ENCODE measurements at regions not wholly inside any gene's neighbourhood (a gene's known extent, or its start where the extent isn't known, plus 50 kb on each side); places are given as distances from the start of the nearest gene placed in this dataset.

DNA sequence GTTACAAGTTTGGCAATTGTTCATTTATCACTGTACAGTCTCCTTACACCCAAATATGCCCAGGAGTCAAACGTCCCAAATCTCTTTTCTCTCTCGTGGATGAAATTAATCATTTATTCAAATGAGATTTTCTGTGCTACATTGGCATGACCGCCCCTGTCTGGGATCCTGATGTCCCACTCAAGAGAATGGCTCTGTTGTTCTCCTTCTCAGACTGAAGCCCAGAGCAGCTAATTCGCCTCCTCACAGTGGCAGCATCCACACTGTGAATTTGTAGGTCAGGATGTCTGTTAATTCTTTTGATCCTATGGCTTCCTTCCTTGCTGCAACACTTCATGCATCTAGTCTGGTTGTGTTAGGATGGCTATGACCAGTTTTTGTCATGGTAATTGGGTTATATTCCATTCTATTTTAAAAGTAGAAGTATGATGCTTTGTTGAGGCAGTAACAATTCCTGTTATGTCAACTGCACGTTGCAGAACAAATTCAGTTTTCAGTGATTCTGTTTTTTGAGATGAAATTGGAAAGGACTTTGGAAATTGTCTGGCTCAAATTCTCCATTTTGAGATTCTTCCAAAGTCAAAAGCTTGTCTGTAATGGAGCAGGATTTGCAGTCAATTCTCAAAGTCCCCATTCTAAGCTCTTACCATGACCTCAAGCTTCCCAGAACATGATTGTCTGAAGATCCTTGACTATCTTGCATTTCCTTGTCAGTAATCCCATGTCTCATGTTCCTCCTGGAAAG, 141.5 kb upstream of the GAS1 start:
- H3K9me3 ChIP-seq = no peaks in the 10 kb centered on the region
- TF ChIP-seq POLR2A (IDR thresholded peaks at IDR 0.05) = no peak
- TF ChIP-seq, protein P1, sequence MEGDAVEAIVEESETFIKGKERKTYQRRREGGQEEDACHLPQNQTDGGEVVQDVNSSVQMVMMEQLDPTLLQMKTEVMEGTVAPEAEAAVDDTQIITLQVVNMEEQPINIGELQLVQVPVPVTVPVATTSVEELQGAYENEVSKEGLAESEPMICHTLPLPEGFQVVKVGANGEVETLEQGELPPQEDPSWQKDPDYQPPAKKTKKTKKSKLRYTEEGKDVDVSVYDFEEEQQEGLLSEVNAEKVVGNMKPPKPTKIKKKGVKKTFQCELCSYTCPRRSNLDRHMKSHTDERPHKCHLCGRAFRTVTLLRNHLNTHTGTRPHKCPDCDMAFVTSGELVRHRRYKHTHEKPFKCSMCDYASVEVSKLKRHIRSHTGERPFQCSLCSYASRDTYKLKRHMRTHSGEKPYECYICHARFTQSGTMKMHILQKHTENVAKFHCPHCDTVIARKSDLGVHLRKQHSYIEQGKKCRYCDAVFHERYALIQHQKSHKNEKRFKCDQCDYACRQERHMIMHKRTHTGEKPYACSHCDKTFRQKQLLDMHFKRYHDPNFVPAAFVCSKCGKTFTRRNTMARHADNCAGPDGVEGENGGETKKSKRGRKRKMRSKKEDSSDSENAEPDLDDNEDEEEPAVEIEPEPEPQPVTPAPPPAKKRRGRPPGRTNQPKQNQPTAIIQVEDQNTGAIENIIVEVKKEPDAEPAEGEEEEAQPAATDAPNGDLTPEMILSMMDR (IDR thresholded peaks at IDR 0.05) = no peak
- no peaks in the 10 kb centered on the region for H3K4me1 ChIP-seq
- H3K27me3 ChIP-seq = no peaks in the 10 kb centered on the region
- intact Hi-C loops (cut with DNase I; ENCODE audit: low total_unique reads) = no loop called here
- no peak for DNase-seq
- 81 to 87% methylated on average over 5 of the region's 5 CpGs for WGBS, 2 donors
- no peaks in the 10 kb centered on the region for H3K36me3 ChIP-seq (ENCODE audit: low read depth, missing control alignments)
- no peak overlapping the region for H3K4me3 ChIP-seq
- no peak overlapping the region for H3K27ac ChIP-seq

DNA sequence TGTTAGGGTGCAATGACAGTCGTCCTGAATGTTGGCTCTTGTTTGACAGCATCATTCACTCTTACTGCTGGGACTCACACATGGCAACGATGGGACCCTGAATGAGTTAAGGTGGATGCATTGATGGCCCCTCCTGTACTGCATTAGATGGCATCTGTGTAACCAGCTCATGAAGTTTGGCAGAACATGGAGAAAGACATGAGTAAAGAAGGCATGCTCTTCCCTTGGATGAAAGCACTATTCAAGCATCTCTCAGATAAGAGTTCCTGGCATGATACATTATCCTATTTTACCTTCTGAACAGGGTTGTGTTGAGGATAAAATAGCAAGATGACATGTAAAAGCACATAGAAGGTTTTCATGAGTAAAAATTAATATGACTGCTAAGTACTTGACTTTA, 142.2 kb upstream of the GAS1 start:
- intact Hi-C loops (cut with DNase I; ENCODE audit: low total_unique reads) = no loop called here
- TF ChIP-seq, protein P1 (IDR thresholded peaks at IDR 0.05) = no peak
- no peak for TF ChIP-seq POLR2A (IDR thresholded peaks at IDR 0.05)
- 27 to 59% methylated on average over 2 of the region's 2 CpGs for WGBS, 2 donors
- H3K36me3 ChIP-seq (ENCODE audit: low read depth, missing control alignments) = no peaks in the 10 kb centered on the region
- H3K4me3 ChIP-seq = no peak overlapping the region
- no peak overlapping the region for H3K27ac ChIP-seq
- no peak for DNase-seq
- H3K4me1 ChIP-seq = no peaks in the 10 kb centered on the region
- H3K9me3 ChIP-seq = no peaks in the 10 kb centered on the region
- H3K27me3 ChIP-seq = no peaks in the 10 kb centered on the region

DNA sequence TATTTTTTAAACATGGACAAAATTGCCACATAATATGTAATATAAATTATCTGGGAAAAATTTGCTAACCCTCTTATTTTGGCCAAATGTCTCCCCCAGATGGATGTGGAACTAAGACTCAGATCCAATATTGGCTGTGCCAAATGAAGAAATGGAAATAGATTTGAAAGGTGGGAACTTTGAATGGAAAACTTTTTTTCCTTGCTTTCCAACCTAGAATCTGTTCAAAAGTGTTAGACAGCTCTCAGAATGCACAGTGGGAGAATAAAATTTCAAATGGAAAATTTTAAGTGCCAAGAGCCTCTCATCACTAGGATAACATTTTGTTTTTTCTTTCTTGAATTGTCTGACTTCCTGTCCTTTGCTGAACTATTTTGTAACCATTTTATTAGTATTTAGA, 142.6 kb upstream of the GAS1 start:
- Histone ChIP-seq H3K4me3 (no peak overlapping the region), H3K9me3 (no peaks in the 10 kb centered on the region), H3K36me3 (ENCODE audit: low read depth, missing control alignments) (no peaks in the 10 kb centered on the region), H3K27me3 (no peaks in the 10 kb centered on the region), H3K27ac (no peak overlapping the region), H3K4me1 (no peaks in the 10 kb centered on the region)
- no peak for DNase-seq
- no peak for TF ChIP-seq POLR2A (IDR thresholded peaks at IDR 0.05)
- TF ChIP-seq, protein P1 (IDR thresholded peaks at IDR 0.05) = no peak
- intact Hi-C loops (cut with DNase I; ENCODE audit: low total_unique reads) = no loop called here

GRCh38 chr9:87093777-87094176, 146.5 kb upstream of the GAS1 start:
- TF ChIP-seq, protein P1 (IDR thresholded peaks at IDR 0.05) = no peak
- no peak for TF ChIP-seq POLR2A (IDR thresholded peaks at IDR 0.05)
- DNase-seq = no peak
- Histone ChIP-seq H3K27me3 (no peaks in the 10 kb centered on the region), H3K36me3 (ENCODE audit: low read depth, missing control alignments) (no peaks in the 10 kb centered on the region), H3K9me3 (no peaks in the 10 kb centered on the region), H3K27ac (no peak overlapping the region), H3K4me1 (no peaks in the 10 kb centered on the region), H3K4me3 (no peak overlapping the region)
- 93 to 98% methylated on average over 3 of the region's 3 CpGs for WGBS, 2 donors
- intact Hi-C loops (cut with DNase I; ENCODE audit: low total_unique reads) = no loop called here

DNA sequence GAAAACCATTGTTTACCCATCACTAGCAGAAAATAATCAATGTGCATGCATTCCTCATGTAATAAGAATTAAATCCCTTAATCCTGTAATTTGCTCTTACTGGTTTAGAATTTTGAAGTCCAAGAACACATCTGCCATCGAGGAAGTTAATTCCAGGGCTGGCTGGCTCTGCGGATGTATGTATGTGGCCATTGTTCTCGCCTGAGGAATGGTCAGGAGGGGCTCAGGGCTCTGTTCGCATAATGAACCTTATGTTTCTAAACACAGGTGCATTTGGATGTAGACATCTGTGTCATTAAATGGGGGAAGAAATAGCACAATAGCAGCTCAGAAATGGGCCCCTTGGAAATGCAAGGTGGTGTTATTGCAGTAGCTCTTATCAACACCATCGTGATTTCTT, 148.6 kb upstream of the GAS1 start:
- no peak for TF ChIP-seq POLR2A (IDR thresholded peaks at IDR 0.05)
- TF ChIP-seq, protein P1 (IDR thresholded peaks at IDR 0.05) = no peak
- H3K4me1 ChIP-seq = no peaks in the 10 kb centered on the region
- H3K27me3 ChIP-seq = no peaks in the 10 kb centered on the region
- H3K9me3 ChIP-seq = no peaks in the 10 kb centered on the region
- DNase-seq = no peak
- 90 to 92% methylated on average over 5 of the region's 5 CpGs for WGBS, 2 donors
- intact Hi-C loops (cut with DNase I; ENCODE audit: low total_unique reads) = no loop called here
- H3K36me3 ChIP-seq (ENCODE audit: low read depth, missing control alignments) = no peaks in the 10 kb centered on the region
- no peak overlapping the region for H3K27ac ChIP-seq
- H3K4me3 ChIP-seq = no peak overlapping the region

All from testis (tissue), 2 donors.